GM23338 (cell line): ENCODE measurements at regions not wholly inside any gene's neighbourhood (a gene's known extent, or its start where the extent isn't known, plus 50 kb on each side); places are given as distances from the start of the nearest gene placed in this dataset.

Experiments
- ATAC-seq: fragments of 200-7000 bp; cut with Tn5 transposase; 3 replicates; pipeline ENCODE4 v1.9.1; 2020
- DNase-seq: peaks from one replicate; pipeline ENCODE4 v3.0.0-alpha.2; 2015; ENCODE audit warnings: low spot score
- H2AFZ ChIP-seq: fragments of 200-600 bp; sonication (generic); 2 replicates; pipeline ENCODE4 v1.8.0; 2016; ENCODE audit warnings: antibody characterized with exemption, mild to moderate bottlenecking, moderate library complexity
- H3F3A ChIP-seq: fragments of 200-600 bp; sonication (generic); replicated peaks from 2 replicates; pipeline ENCODE4 v1.8.0; 2017; ENCODE audit warnings: antibody characterized with exemption, mixed run types, low read depth
- H3K27ac ChIP-seq: fragments of 200-600 bp; sonication (generic); 2 replicates; pipeline ENCODE4 v1.6.1; 2016; ENCODE audit warnings: low read depth
- H3K27me3 ChIP-seq: fragments of 200-600 bp; sonication (generic); 2 replicates; pipeline ENCODE4 v1.8.0; 2016; ENCODE audit warnings: mild to moderate bottlenecking, mixed run types, moderate library complexity; ENCODE audit not compliant: insufficient read depth
- H3K36me3 ChIP-seq: fragments of 200-600 bp; sonication (generic); 2 replicates; pipeline ENCODE4 v1.8.0; 2016; ENCODE audit warnings: mild to moderate bottlenecking; ENCODE audit not compliant: insufficient read depth
- H3K4me1 ChIP-seq: fragments of 200-600 bp; sonication (generic); 2 replicates; pipeline ENCODE4 v1.8.0; 2016; ENCODE audit warnings: mild to moderate bottlenecking, moderate library complexity; ENCODE audit not compliant: insufficient read depth
- H3K4me2 ChIP-seq: fragments of 200-600 bp; sonication (generic); 2 replicates; pipeline ENCODE4 v1.7.1; 2017; ENCODE audit warnings: mixed run types
- H3K4me3 ChIP-seq: fragments of 200-600 bp; sonication (generic); 2 replicates; pipeline ENCODE4 v1.6.1; 2016; ENCODE audit warnings: mixed run types
- H3K79me2 ChIP-seq: fragments of 200-600 bp; sonication (generic); replicated peaks from 2 replicates; pipeline ENCODE4 v1.8.0; 2017; ENCODE audit warnings: mild to moderate bottlenecking; ENCODE audit not compliant: insufficient read depth
- H3K9me2 ChIP-seq: fragments of 200-600 bp; sonication (generic); 2 replicates; pipeline ENCODE4 v1.8.0; 2017; ENCODE audit not compliant: insufficient read depth
- H4K20me1 ChIP-seq: fragments of 200-600 bp; sonication (generic); replicated peaks from 2 replicates; pipeline ENCODE4 v1.8.0; 2017; ENCODE audit warnings: mild to moderate bottlenecking; ENCODE audit not compliant: insufficient read depth
- H3K27ac Mint-ChIP-seq: 2 replicates; pipeline ENCODE4 v1.8.0; 2020; ENCODE audit warnings: inconsistent platforms, mild to moderate bottlenecking, moderate library complexity, mixed read lengths
- H3K27me3 Mint-ChIP-seq: 3 replicates; pipeline ENCODE4 v1.8.0; 2022; ENCODE audit warnings: low read depth, mild to moderate bottlenecking, moderate library complexity, mixed read lengths, inconsistent platforms; ENCODE audit not compliant: insufficient read depth, poor library complexity
- H3K36me3 Mint-ChIP-seq: 3 replicates; pipeline ENCODE4 v1.8.0; 2021; ENCODE audit warnings: low read depth, mild to moderate bottlenecking, inconsistent platforms, moderate library complexity, mixed read lengths
- H3K4me1 Mint-ChIP-seq: 3 replicates; pipeline ENCODE4 v1.8.0; 2020; ENCODE audit warnings: mild to moderate bottlenecking, inconsistent platforms, mixed read lengths
- H3K4me3 Mint-ChIP-seq: 3 replicates; pipeline ENCODE4 v1.8.0; 2021; ENCODE audit warnings: moderate library complexity, mild to moderate bottlenecking, inconsistent platforms, mixed read lengths
- H3K9me3 Mint-ChIP-seq: 3 replicates; pipeline ENCODE4 v1.8.0; 2020; ENCODE audit warnings: moderate library complexity, mild to moderate bottlenecking, inconsistent platforms, mixed read lengths
- CREB1 ChIP-seq: fragments of 250-450 bp; sonication (Bioruptor Pico); IDR thresholded peaks from 2 replicates; pipeline ENCODE4 v1.5.0; 2020; ENCODE audit warnings: low read depth, mild to moderate bottlenecking, moderate library complexity
- CTCF ChIP-seq, 2 experiments: fragments of 200-600 bp in 1 of 2; sonication (generic) in 1 of 2; conservative IDR thresholded peaks; 2 replicates each; pipeline versions ENCODE4 v1.5.1 to v1.6.1; 2016 to 2017; ENCODE audit warnings: antibody characterized with exemption in 2 of 2, low read depth in 2 of 2, mild to moderate bottlenecking in 2 of 2, moderate library complexity in 1 of 2
- EZH2 ChIP-seq: fragments of 200-600 bp; sonication (generic); IDR thresholded peaks from one replicate; pipeline ENCODE4 v1.8.0; 2017; ENCODE audit warnings: antibody characterized with exemption, mild to moderate bottlenecking, low read depth; ENCODE audit not compliant: unreplicated experiment
- EZH2phosphoT487 ChIP-seq: fragments of 200-600 bp; sonication (generic); IDR thresholded peaks from one replicate; pipeline ENCODE4 v1.8.1; 2018; ENCODE audit warnings: antibody characterized with exemption; ENCODE audit not compliant: unreplicated experiment
- JUNB ChIP-seq: IDR thresholded peaks from one replicate; pipeline ENCODE4 v1.6.1; 2016; ENCODE audit warnings: antibody characterized with exemption; ENCODE audit not compliant: unreplicated experiment
- POLR2AphosphoS5 ChIP-seq: IDR thresholded peaks from 2 replicates; pipeline ENCODE4 v1.6.1; 2016; ENCODE audit warnings: antibody characterized with exemption, low read depth
- REST ChIP-seq: IDR thresholded peaks from one replicate; pipeline ENCODE4 v1.6.1; 2018; ENCODE audit warnings: antibody characterized with exemption; ENCODE audit not compliant: unreplicated experiment
- ZNF114 ChIP-seq: fragments of 250-450 bp; sonication (Bioruptor Pico); IDR thresholded peaks from 2 replicates; pipeline ENCODE4 v1.5.0; 2020; ENCODE audit warnings: mild to moderate bottlenecking, moderate library complexity
- ZNF331 ChIP-seq: fragments of 250-450 bp; sonication (Bioruptor Pico); IDR thresholded peaks from 2 replicates; pipeline ENCODE4 v1.5.0; 2020; ENCODE audit warnings: low read depth, mild to moderate bottlenecking, moderate library complexity
- ZNF462 ChIP-seq: fragments of 250-450 bp; sonication (Bioruptor Pico); IDR thresholded peaks from 2 replicates; pipeline ENCODE4 v1.5.0; 2020; ENCODE audit warnings: mild to moderate bottlenecking, moderate library complexity
- TF ChIP-seq, protein P1 (sequence below): IDR thresholded peaks from 2 replicates; pipeline ENCODE4 v1.6.1; 2016; ENCODE audit warnings: antibody characterized with exemption

- Histone ChIP-seq H3F3A (peaks cover 13% of the 10 kb centered on the region), H3K4me1 (peaks cover 54% of the 10 kb centered on the region), H3K27me3 (no peaks in the 10 kb centered on the region), H3K4me2 (peak overlapping the region; percentile 48; the same call in 1 of the 2 replicates), H3K79me2 (no peaks in the 10 kb centered on the region), H3K4me3 (no peak overlapping the region), H4K20me1 (no peaks in the 10 kb centered on the region), H2AFZ (no peak overlapping the region), H3K36me3 (no peaks in the 10 kb centered on the region), H3K9me2 (no peaks in the 10 kb centered on the region), H3K27ac (no peak overlapping the region; the same call in 1 of the 2 replicates)
- peak; percentile 29; the same call in 2 of the 3 replicates for ATAC-seq
- Mint-ChIP-seq H3K4me3 (no peak overlapping the region; the same call in 2 of the 3 replicates), H3K27me3 (peaks cover 2% of the 10 kb centered on the region), H3K9me3 (no peaks in the 10 kb centered on the region), H3K4me1 (peaks cover 46% of the 10 kb centered on the region), H3K36me3 (no peaks in the 10 kb centered on the region; the same call in 2 of the 3 replicates), H3K27ac (peak overlapping the region; percentile 66; the same call in 1 of the 2 replicates)
- TF ChIP-seq EZH2phosphoT487 (no peak), EZH2 (no peak), CREB1 (CRISPR knock-in tag) (no peak), REST (no peak), ZNF114 (no peak), POLR2AphosphoS5 (no peak), ZNF462 (no peak), JUNB (no peak), ZNF331 (CRISPR knock-in tag) (no peak), CTCF (conservative IDR thresholded peaks at IDR 0.05; ENCODE audit: low read depth in 2 of 2) (no peak)
- TF ChIP-seq, protein P1, sequence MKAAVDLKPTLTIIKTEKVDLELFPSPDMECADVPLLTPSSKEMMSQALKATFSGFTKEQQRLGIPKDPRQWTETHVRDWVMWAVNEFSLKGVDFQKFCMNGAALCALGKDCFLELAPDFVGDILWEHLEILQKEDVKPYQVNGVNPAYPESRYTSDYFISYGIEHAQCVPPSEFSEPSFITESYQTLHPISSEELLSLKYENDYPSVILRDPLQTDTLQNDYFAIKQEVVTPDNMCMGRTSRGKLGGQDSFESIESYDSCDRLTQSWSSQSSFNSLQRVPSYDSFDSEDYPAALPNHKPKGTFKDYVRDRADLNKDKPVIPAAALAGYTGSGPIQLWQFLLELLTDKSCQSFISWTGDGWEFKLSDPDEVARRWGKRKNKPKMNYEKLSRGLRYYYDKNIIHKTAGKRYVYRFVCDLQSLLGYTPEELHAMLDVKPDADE = no peak
- peak; percentile 50 for DNase-seq
Observed at GRCh38 chr2:39487398-39488250, 50.5 kb upstream of the MAP4K3 start.
